ENCODE measurements at regions not wholly inside any gene's neighbourhood (a gene's known extent, or its start where the extent isn't known, plus 50 kb on each side); places are given as distances from the start of the nearest gene placed in this dataset.
A peak's percentile ranks its signal among the peaks of the same experiment; 100 is the strongest.

DNA sequence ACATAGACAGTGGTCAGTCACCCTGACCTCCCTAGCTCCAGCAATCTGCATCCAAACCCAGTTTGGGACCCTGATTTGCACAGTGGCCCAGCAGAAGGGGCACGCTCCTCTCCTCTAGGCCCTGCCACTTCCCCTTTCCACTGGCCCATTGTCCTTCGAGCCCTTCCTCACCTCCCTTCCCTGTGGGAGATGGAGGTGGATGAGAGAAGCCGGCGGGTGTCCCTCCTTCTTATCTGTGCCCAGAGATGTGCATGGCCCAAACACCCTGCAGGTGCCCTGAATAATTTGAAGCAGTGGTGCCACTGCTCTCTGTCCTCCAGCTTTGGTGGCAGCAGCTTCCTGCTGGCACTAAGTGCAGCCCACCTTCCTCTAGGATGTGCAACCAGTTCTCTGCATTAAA, 140.0 kb downstream of the BARX1 start:
- H3K27me3 ChIP-seq (ENCODE audit: insufficient read depth, poor library complexity, severe bottlenecking) = no peaks in the 10 kb centered on the region
- no peak for DNase-seq (ENCODE audit: low read depth in 1 of 2, low spot score in 1 of 2)
- H3K27ac ChIP-seq (replicated peaks) = no peak overlapping the region
- TF ChIP-seq SPI1 (IDR thresholded peaks at IDR 0.05; ENCODE audit: borderline replicate concordance, low read depth) = peak; percentile 59
- TF ChIP-seq, protein P1, sequence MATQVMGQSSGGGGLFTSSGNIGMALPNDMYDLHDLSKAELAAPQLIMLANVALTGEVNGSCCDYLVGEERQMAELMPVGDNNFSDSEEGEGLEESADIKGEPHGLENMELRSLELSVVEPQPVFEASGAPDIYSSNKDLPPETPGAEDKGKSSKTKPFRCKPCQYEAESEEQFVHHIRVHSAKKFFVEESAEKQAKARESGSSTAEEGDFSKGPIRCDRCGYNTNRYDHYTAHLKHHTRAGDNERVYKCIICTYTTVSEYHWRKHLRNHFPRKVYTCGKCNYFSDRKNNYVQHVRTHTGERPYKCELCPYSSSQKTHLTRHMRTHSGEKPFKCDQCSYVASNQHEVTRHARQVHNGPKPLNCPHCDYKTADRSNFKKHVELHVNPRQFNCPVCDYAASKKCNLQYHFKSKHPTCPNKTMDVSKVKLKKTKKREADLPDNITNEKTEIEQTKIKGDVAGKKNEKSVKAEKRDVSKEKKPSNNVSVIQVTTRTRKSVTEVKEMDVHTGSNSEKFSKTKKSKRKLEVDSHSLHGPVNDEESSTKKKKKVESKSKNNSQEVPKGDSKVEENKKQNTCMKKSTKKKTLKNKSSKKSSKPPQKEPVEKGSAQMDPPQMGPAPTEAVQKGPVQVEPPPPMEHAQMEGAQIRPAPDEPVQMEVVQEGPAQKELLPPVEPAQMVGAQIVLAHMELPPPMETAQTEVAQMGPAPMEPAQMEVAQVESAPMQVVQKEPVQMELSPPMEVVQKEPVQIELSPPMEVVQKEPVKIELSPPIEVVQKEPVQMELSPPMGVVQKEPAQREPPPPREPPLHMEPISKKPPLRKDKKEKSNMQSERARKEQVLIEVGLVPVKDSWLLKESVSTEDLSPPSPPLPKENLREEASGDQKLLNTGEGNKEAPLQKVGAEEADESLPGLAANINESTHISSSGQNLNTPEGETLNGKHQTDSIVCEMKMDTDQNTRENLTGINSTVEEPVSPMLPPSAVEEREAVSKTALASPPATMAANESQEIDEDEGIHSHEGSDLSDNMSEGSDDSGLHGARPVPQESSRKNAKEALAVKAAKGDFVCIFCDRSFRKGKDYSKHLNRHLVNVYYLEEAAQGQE (IDR thresholded peaks at IDR 0.05; ENCODE audit: insufficient replicate concordance, low read depth) = no peak
- no peak overlapping the region for H3K4me3 ChIP-seq (replicated peaks; ENCODE audit: insufficient read depth, low read length)

DNA sequence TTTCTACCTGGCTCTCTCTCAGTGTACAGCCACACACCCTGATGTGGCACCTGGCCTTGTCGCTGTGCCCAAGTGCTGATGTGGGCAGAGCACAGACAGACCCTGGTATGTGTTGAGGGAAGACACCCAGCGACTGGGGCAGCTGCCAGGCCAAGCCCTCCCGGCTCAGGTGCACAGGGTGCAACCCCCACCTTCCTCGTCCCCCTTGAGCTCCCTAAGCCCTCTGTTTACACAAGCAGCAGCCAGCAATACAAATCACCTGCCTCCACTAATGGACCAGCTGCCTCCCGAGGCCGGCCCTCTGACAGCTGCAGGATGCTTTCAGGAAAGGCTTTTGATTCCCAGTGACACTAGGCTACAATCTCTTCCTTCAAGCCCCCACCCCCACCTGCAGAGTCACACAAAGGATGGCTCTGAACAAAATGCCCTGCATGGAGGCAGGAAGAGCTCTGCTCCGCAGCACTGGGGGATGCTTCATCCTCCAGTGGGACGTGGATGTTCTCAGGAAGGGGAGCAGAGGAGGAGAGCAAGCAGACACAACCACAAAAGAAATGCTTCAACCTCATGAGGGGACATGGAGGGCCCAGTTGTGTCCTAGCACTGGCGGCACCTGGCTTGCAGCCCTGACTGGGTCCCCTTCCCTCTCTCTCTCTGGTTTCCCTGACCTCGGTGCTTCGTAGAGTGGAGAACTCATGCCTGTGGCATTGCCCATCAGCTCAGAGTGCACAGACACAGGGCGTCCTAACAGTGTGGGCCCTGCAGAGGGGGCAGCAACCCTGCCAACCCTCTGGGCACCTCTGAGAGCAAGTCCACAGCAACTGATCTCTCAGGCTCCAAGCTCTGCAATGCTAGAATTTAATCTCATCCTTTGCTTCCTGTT, 140.8 kb downstream of the BARX1 start:
- no peak overlapping the region for H3K4me3 ChIP-seq (replicated peaks; ENCODE audit: insufficient read depth, low read length)
- no peak overlapping the region for H3K27ac ChIP-seq (replicated peaks)
- no peak for DNase-seq (ENCODE audit: low read depth in 1 of 2, low spot score in 1 of 2)
- no peak for TF ChIP-seq SPI1 (IDR thresholded peaks at IDR 0.05; ENCODE audit: borderline replicate concordance, low read depth)
- TF ChIP-seq, protein P2, sequence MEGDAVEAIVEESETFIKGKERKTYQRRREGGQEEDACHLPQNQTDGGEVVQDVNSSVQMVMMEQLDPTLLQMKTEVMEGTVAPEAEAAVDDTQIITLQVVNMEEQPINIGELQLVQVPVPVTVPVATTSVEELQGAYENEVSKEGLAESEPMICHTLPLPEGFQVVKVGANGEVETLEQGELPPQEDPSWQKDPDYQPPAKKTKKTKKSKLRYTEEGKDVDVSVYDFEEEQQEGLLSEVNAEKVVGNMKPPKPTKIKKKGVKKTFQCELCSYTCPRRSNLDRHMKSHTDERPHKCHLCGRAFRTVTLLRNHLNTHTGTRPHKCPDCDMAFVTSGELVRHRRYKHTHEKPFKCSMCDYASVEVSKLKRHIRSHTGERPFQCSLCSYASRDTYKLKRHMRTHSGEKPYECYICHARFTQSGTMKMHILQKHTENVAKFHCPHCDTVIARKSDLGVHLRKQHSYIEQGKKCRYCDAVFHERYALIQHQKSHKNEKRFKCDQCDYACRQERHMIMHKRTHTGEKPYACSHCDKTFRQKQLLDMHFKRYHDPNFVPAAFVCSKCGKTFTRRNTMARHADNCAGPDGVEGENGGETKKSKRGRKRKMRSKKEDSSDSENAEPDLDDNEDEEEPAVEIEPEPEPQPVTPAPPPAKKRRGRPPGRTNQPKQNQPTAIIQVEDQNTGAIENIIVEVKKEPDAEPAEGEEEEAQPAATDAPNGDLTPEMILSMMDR (IDR thresholded peaks at IDR 0.05; ENCODE audit: insufficient read depth, low read length) = no peak
- TF ChIP-seq POLR2AphosphoS5 (IDR thresholded peaks at IDR 0.05; ENCODE audit: low read depth) = no peak
- TF ChIP-seq, protein P1 (IDR thresholded peaks at IDR 0.05; ENCODE audit: insufficient replicate concordance, low read depth) = no peak
- TF ChIP-seq GABPA (IDR thresholded peaks at IDR 0.05; ENCODE audit: low read depth) = no peak
- no peaks in the 10 kb centered on the region for H3K27me3 ChIP-seq (ENCODE audit: insufficient read depth, poor library complexity, severe bottlenecking)

DNA sequence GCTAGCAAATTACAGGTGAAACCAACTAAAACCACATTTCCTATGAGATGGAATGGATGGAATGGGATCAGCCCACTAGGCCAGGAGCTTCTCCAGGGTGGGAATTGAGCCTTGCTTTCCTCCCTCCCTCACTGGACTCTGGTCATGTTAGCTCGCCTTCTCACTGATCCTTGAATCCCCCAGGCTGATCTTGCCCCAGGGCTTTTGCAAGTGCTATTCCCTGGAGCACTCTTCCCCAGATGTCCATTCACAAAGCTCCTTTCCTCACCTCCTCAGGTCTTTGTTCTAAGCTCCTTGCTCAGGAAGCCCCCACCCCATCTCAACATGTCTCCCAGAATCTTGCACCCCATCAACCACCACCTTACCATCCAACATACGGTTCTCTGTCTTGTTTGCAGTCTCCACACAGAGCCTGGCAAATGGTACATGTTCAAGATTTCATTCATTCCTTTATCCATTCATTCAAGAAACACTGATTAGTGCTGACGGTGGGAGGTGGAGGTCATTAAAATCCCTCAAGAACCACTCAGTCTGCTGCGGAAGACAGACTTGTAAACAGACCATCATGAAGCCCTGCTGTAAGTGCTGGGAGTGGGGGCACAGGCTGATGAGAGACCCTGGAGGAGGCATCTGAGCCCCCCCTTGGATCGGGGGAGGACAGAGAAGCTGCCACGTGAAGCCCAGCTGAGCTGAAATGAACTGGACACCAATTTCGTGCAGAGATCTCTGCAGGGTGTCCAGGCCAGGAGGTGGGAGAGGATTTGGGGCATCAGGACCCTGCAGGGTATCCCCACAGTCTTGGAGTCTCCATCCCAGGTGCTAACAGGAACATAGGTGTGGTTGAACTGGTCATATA, 141.7 kb downstream of the BARX1 start:
- DNase-seq (ENCODE audit: low read depth in 1 of 2, low spot score in 1 of 2) = no peak
- H3K4me3 ChIP-seq (replicated peaks; ENCODE audit: insufficient read depth, low read length) = no peak overlapping the region
- TF ChIP-seq, protein P2 (IDR thresholded peaks at IDR 0.05; ENCODE audit: insufficient read depth, low read length) = no peak
- TF ChIP-seq, protein P1 (IDR thresholded peaks at IDR 0.05; ENCODE audit: insufficient replicate concordance, low read depth) = no peak
- TF ChIP-seq SPI1 (IDR thresholded peaks at IDR 0.05; ENCODE audit: borderline replicate concordance, low read depth) (no peak), GABPA (IDR thresholded peaks at IDR 0.05; ENCODE audit: low read depth) (no peak)
- H3K27ac ChIP-seq (replicated peaks) = no peak overlapping the region
- H3K27me3 ChIP-seq (ENCODE audit: insufficient read depth, poor library complexity, severe bottlenecking) = no peaks in the 10 kb centered on the region

Measured in HL-60 (cell line).